ENCODE measurements at regions not wholly inside any gene's neighbourhood (a gene's known extent, or its start where the extent isn't known, plus 50 kb on each side); places are given as distances from the start of the nearest gene placed in this dataset.
"Not testable (repeated sequence)": the region's sequence is repeated elsewhere in the genome, so short reads cannot be mapped to it uniquely, and the experiment has no call there.

- DNase-seq, result no peak
Observed at GRCh38 chrX:21126661-21127060, 247.6 kb upstream of the CNKSR2 start.

GRCh38 chrX:21131346-21131745 is 242.9 kb upstream of the CNKSR2 start:
- no peak for DNase-seq

GRCh38 chrX:21131786-21132185 is 242.4 kb upstream of the CNKSR2 start:
- no peak for DNase-seq

GRCh38 chrX:21132686-21133393 is 241.4 kb upstream of the CNKSR2 start:
- no peak for DNase-seq

GRCh38 chrX:21150208-21150607 is 224.0 kb upstream of the CNKSR2 start:
- DNase-seq, result no peak

- DNase-seq, result no peak
Observed at GRCh38 chrX:21151051-21151450, 223.2 kb upstream of the CNKSR2 start.

GRCh38 chrX:21153033-21153432 is 221.2 kb upstream of the CNKSR2 start:
- DNase-seq, result no peak

- DNase-seq, result no peak
Observed at GRCh38 chrX:21153503-21153902, 220.7 kb upstream of the CNKSR2 start.

GRCh38 chrX:21155916-21156315 is 218.3 kb upstream of the CNKSR2 start:
- no peak for DNase-seq

GRCh38 chrX:21156632-21157031 is 217.6 kb upstream of the CNKSR2 start:
- no peak for DNase-seq

GRCh38 chrX:21158678-21159077 is 215.5 kb upstream of the CNKSR2 start:
- DNase-seq, result no peak

- no peak for DNase-seq
Observed at GRCh38 chrX:21166272-21166982, 207.8 kb upstream of the CNKSR2 start.

GRCh38 chrX:21167011-21167410 is 207.2 kb upstream of the CNKSR2 start:
- DNase-seq, result no peak

- no peak for DNase-seq
Observed at GRCh38 chrX:21167494-21167893, 206.7 kb upstream of the CNKSR2 start.

- DNase-seq, result no peak
Observed at GRCh38 chrX:21168401-21169160, 205.6 kb upstream of the CNKSR2 start.

- DNase-seq, result no peak
Observed at GRCh38 chrX:21171181-21171580, 203.0 kb upstream of the CNKSR2 start.

GRCh38 chrX:21174439-21174838 is 199.8 kb upstream of the CNKSR2 start:
- DNase-seq, result no peak

- DNase-seq, result peak; percentile 23
Observed at GRCh38 chrX:21176921-21177571, 197.2 kb upstream of the CNKSR2 start.

- no peak for DNase-seq
Observed at GRCh38 chrX:21181232-21181853, 192.9 kb upstream of the CNKSR2 start.

- no peak for DNase-seq
Observed at GRCh38 chrX:21193196-21193595, 181.0 kb upstream of the CNKSR2 start.

GRCh38 chrX:21194526-21194925 is 179.7 kb upstream of the CNKSR2 start:
- DNase-seq, result no peak

- no peak for DNase-seq
Observed at GRCh38 chrX:21207080-21207479, 167.1 kb upstream of the CNKSR2 start.

- DNase-seq, result not testable (repeated sequence)
Observed at GRCh38 chrX:21219208-21219607, 155.0 kb upstream of the CNKSR2 start.

Measured in NCI-H2107 (cell line).